ENCODE measurements at regions not wholly inside any gene's neighbourhood (a gene's known extent, or its start where the extent isn't known, plus 50 kb on each side); places are given as distances from the start of the nearest gene placed in this dataset.
"Not testable (repeated sequence)": the region's sequence is repeated elsewhere in the genome, so short reads cannot be mapped to it uniquely, and the experiment has no call there.

DNA sequence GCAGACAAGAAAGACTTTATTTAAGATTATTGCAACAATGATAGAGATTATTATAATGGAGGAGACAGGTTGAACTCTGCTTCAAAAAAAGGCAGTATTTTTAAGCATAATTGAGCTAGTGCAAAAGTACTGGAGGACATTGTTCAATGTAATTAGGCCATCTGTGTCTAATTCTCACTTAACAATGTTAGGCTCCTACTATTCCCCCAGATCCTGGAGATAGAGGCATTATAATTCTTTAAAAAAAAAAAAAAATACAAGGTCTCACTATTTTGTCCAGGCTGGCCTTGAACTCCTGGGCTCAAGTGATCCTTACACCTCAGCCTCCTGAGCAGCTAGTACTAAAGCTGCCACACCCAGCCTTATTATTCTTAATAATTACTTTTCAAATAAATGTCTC is 193.4 kb upstream of the NUDT12 start:
- DNase-seq (ENCODE audit: low spot score), result no peak
- in situ Hi-C loops (cut with HindIII; ENCODE audit: low sequenced_read_pairs), result no loop called here

DNA sequence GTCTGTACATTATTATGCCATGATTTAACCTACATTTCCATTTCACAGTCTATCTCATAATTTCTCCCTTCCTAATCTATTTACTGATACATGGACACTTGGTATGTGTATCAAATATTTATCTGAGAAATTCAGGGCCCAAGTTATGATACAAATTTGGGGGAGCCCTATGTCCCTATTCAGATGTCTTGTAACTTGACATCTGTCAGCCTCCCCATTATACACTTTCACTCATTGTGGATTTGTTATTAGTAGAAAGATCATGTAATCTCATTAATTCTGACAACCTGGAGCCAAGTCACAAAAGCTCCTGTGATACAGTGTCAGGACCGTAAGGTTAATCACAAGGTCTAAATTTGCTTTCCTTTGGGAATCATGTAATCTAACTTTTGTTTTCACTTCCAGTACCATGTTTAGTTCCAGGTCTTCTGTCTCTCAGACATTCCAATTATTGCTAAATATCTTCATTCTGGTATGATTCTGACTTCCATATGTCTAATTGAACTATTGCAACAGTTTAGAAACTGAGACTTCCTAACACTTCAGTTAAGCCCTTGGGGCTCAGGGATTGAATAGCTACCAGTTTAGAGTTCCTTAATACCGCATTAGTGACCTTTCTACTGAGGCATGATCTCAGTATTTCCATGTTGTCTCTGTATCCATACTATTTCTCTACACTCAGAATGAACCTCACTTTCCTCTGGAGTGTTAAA is 182.9 kb upstream of the NUDT12 start:
- no peak for DNase-seq (ENCODE audit: low spot score)

GRCh38 chr5:103744159-103744558 is 181.6 kb upstream of the NUDT12 start:
- no peak for DNase-seq (ENCODE audit: low spot score)
- in situ Hi-C loops (cut with HindIII; ENCODE audit: low sequenced_read_pairs), result no loop called here

More for the DNA sequence above, 182.9 kb upstream of the NUDT12 start:
- in situ Hi-C loops (cut with HindIII; ENCODE audit: low sequenced_read_pairs), result no loop called here

DNA sequence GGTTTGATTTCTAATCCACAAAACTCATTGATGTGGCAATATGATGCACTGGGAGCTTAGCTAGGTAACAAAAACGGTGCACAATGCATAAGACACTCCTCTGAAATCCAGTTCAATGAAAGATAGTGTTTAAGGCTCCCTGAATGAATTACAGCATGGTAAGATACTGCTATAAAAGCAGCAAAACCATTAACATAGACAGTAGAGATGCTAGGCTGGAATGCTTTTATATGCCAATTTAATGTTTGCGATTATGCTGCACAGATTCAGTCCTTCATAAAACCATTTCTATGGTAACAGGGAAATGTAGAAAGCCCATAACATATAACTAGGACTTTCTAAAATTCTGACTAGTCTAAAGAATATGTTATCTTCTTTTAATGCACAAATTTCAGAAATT is 180.8 kb upstream of the NUDT12 start:
- no peak for DNase-seq (ENCODE audit: low spot score)
- in situ Hi-C loops (cut with HindIII; ENCODE audit: low sequenced_read_pairs), result no loop called here

GRCh38 chr5:103741984-103742383 is 179.4 kb upstream of the NUDT12 start:
- no peak for DNase-seq (ENCODE audit: low spot score)
- in situ Hi-C loops (cut with HindIII; ENCODE audit: low sequenced_read_pairs), result no loop called here

GRCh38 chr5:103736343-103736742 is 173.8 kb upstream of the NUDT12 start:
- in situ Hi-C loops (cut with HindIII; ENCODE audit: low sequenced_read_pairs); DNase-seq (ENCODE audit: low spot score): not testable (repeated sequence)

DNA sequence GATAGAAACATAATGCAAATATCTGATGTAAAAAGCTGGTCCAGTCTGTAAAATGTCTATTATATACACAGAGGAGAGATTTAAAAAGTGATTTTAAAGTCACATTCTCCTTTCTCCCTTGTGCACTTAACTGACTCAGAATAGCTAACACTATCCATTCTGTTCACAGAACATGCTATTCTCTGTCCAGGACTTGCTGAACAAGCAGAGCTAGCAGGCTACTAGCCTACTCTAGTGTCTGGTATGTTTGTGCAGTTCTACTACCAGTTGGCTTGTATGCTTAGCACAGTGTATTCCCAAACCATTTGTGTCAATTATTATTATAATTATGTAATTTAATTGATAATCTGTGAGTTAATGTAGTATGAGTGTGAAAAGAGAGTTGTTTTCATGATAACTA is 161.7 kb upstream of the NUDT12 start:
- DNase-seq (ENCODE audit: low spot score), result no peak
- in situ Hi-C loops (cut with HindIII; ENCODE audit: low sequenced_read_pairs), result no loop called here

GRCh38 chr5:103721183-103721582 is 158.6 kb upstream of the NUDT12 start:
- in situ Hi-C loops (cut with HindIII; ENCODE audit: low sequenced_read_pairs), result no loop called here
- no peak for DNase-seq (ENCODE audit: low spot score)

DNA sequence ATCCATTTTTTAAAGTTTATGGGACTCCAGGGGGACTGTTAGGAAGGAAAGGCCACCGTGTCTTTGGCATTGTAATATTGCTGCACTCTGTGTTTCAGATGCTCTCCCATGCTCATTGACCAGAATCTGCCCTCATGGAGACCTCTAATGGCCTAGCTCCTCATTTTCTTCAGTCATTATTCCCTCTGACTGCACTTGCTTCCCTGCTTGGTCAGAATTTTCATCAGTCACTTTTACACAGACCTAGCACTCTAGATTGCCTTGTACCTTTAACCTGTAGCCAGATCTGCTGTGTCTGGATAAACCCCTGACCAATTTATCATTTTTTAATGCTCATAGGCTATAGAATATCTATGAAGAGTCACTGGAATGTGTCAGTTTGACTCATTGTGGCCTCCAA is 155.5 kb upstream of the NUDT12 start:
- in situ Hi-C loops (cut with HindIII; ENCODE audit: low sequenced_read_pairs), result no loop called here

DNA sequence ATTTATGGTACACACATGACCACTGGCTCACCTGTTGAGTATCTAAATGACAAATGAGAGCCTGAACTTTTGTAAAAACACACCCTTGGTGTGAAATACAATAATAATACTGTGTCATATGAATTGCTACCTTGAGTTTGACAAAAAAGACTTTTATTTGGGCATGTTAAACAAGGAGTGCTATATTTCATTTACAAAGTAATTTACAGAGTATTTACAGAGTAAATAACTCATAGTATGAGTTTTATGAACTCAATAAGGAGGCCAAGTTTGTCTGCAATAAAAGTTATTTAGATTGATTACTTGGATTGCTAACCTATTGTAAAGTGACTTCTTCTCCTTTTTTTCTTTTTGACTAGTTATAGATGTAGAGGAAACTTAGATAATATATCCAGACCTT is 146.0 kb upstream of the NUDT12 start:
- DNase-seq (ENCODE audit: low spot score), result no peak
- in situ Hi-C loops (cut with HindIII; ENCODE audit: low sequenced_read_pairs), result no loop called here

More for the DNA sequence above, 155.5 kb upstream of the NUDT12 start:
- no peak for DNase-seq (ENCODE audit: low spot score)

- no peak for DNase-seq (ENCODE audit: low spot score)
- in situ Hi-C loops (cut with HindIII; ENCODE audit: low sequenced_read_pairs), result no loop called here
Measured at GRCh38 chr5:103706939-103707682, 144.5 kb upstream of the NUDT12 start.

GRCh38 chr5:103703617-103704016 is 141.0 kb upstream of the NUDT12 start:
- in situ Hi-C loops (cut with HindIII; ENCODE audit: low sequenced_read_pairs), result no loop called here
- no peak for DNase-seq (ENCODE audit: low spot score)

GRCh38 chr5:103693517-103693916 is 130.9 kb upstream of the NUDT12 start:
- in situ Hi-C loops (cut with HindIII; ENCODE audit: low sequenced_read_pairs), result no loop called here
- no peak for DNase-seq (ENCODE audit: low spot score)

DNA sequence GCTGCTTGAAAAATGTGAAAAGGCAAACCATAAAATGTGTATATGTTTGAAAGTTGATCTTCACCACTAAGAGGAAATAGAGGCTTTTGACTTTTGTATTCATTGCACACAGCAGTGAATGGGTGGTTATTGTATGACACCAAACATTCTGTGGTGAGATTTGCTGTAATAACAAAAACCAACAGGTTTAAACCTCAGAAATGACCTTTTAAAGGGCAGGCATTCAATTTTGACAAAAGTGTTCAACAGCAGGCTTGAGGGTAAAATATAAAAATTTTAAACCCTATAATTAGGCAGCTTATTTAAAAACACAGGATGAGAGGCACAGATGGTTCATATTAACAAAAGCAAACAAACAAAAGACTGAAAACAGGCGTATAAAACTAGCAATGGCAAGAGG is 128.1 kb upstream of the NUDT12 start:
- in situ Hi-C loops (cut with HindIII; ENCODE audit: low sequenced_read_pairs), result no loop called here
- DNase-seq (ENCODE audit: low spot score), result no peak

DNA sequence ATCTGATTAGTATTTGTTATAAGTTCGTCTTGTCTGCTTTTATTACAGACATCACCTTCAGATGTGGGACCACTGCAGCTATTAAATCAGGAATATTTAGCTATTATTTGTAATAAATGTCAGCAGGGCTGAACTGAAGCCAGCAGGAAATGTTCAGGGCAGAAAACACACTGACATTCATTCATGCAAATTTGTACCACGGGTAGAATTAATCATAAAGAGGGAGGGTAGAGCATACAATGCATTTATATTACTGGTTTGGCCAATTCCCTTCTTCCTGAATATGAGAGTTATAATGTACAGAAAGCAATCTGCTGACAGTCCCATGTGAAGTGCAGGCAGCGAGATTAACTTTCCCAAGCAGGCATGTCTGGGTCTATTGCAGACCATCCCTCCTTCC is 117.3 kb upstream of the NUDT12 start:
- in situ Hi-C loops (cut with HindIII; ENCODE audit: low sequenced_read_pairs), result no loop called here
- no peak for DNase-seq (ENCODE audit: low spot score)

GRCh38 chr5:103676198-103676597 is 113.6 kb upstream of the NUDT12 start:
- in situ Hi-C loops (cut with HindIII; ENCODE audit: low sequenced_read_pairs); DNase-seq (ENCODE audit: low spot score): not testable (repeated sequence)

DNA sequence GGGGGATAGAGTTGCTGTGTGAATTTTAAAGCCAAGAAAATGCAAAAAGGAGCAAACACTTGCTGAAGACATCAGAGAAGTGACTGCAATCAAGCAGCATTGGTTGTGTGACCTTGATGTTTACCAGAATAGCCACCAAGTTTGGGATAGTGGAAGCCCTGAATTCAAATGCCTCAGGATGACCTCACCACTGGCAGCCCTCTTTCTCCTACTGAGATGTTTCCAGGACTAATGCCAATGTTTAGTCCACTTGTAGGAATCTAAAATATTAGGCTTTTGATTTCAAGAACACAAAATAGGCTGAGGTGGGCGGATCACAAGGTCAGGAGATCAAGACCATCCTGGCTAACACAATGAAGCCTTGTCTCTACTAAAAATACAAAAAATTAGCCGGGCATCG is 112.2 kb upstream of the NUDT12 start:
- DNase-seq (ENCODE audit: low spot score), result no peak

DNA sequence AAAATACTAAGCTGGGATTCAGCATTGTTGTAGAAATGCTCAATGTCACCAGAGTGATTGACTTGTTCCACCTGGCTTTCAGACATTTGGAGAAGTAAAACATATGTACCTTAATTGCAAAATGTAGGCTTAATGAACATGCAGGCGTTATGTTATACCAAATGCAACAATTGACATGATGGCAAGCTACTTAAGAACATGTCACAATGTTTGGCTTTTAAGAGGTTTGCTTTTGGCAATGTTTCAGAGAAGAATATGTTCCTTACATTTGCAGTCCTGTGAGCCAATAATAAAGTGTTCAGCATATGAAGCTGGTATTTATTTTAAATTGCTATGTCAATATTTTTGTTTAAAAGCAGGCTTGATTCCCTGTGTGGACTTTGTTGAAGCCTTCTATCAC is 111.7 kb upstream of the NUDT12 start:
- in situ Hi-C loops (cut with HindIII; ENCODE audit: low sequenced_read_pairs), result no loop called here
- DNase-seq (ENCODE audit: low spot score), result no peak

More for the DNA sequence above, 112.2 kb upstream of the NUDT12 start:
- in situ Hi-C loops (cut with HindIII; ENCODE audit: low sequenced_read_pairs), result no loop called here

DNA sequence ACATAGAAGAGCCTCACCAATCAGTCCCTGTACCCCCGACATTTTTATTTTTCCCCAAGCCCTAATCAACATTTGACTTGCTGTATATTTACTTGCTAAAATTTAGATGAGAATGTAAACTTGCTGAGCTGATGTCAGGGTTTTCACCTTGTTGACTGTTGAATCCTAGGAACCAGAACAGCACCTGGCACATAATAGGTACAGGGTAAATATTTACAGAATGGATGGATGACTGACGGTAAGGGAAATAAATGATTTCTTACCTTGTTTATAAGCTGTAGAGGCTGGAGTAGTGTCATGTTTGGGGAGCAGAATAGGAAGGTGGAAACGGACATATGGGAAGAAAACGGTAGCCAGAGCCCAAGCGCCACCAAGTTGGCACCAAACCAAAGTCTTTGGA is 107.0 kb upstream of the NUDT12 start:
- in situ Hi-C loops (cut with HindIII; ENCODE audit: low sequenced_read_pairs), result no loop called here
- no peak for DNase-seq (ENCODE audit: low spot score)

DNA sequence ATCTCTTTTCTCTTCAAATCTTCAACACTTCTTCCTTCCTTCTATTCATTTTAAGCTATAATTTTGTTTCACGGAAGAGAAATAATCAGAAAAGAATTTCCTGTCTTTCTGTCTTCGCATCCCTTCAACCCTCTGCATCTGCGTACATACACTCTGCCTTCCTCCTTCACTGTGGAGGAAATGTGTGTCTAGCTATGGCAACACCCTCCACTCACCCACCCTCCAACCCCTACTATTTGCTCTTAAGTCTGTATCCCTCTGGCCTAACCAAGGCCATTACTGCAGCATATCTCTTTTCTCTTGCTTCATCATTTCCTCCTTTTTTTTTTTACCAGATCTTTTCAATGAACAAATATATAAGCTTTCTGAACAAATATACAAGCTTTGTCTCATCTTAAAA is 105.7 kb upstream of the NUDT12 start:
- no peak for DNase-seq (ENCODE audit: low spot score)
- in situ Hi-C loops (cut with HindIII; ENCODE audit: low sequenced_read_pairs), result no loop called here

GRCh38 chr5:103667068-103667467 is 104.5 kb upstream of the NUDT12 start:
- DNase-seq (ENCODE audit: low spot score), result no peak

More at GRCh38 chr5:103667068-103667467, 104.5 kb upstream of the NUDT12 start:
- in situ Hi-C loops (cut with HindIII; ENCODE audit: low sequenced_read_pairs), result no loop called here
